ENCODE measurements at regions not wholly inside any gene's neighbourhood (a gene's known extent, or its start where the extent isn't known, plus 50 kb on each side); places are given as distances from the start of the nearest gene placed in this dataset.

DNA sequence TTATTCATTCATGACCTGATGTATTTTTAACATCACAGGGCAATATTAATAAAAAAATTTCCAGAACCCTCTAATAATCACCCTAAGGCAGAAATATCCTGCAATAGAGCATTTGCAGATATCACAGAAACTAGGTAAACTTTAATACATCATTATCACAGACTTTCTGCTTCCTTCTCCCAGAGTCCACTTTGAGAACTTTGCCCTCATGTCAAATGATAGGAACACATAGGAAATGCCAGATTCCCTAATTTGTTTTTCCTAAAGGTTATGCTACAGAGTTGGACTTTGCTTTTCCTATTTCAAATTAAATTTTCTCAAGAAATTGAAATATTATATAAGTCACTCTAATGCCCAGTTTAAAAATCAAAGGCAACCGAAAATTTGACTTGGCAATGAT, 352.8 kb upstream of the LRP1B start:
- TF ChIP-seq, protein P1, sequence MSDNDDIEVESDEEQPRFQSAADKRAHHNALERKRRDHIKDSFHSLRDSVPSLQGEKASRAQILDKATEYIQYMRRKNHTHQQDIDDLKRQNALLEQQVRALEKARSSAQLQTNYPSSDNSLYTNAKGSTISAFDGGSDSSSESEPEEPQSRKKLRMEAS (IDR thresholded peaks at IDR 0.05; ENCODE audit: low read depth) = no peak
- TF ChIP-seq, protein P2, sequence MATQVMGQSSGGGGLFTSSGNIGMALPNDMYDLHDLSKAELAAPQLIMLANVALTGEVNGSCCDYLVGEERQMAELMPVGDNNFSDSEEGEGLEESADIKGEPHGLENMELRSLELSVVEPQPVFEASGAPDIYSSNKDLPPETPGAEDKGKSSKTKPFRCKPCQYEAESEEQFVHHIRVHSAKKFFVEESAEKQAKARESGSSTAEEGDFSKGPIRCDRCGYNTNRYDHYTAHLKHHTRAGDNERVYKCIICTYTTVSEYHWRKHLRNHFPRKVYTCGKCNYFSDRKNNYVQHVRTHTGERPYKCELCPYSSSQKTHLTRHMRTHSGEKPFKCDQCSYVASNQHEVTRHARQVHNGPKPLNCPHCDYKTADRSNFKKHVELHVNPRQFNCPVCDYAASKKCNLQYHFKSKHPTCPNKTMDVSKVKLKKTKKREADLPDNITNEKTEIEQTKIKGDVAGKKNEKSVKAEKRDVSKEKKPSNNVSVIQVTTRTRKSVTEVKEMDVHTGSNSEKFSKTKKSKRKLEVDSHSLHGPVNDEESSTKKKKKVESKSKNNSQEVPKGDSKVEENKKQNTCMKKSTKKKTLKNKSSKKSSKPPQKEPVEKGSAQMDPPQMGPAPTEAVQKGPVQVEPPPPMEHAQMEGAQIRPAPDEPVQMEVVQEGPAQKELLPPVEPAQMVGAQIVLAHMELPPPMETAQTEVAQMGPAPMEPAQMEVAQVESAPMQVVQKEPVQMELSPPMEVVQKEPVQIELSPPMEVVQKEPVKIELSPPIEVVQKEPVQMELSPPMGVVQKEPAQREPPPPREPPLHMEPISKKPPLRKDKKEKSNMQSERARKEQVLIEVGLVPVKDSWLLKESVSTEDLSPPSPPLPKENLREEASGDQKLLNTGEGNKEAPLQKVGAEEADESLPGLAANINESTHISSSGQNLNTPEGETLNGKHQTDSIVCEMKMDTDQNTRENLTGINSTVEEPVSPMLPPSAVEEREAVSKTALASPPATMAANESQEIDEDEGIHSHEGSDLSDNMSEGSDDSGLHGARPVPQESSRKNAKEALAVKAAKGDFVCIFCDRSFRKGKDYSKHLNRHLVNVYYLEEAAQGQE (IDR thresholded peaks at IDR 0.05; ENCODE audit: low read depth, low read length) = no peak
- TF ChIP-seq CTCF (IDR thresholded peaks at IDR 0.05) = no peak
- TF ChIP-seq SIN3A (IDR thresholded peaks at IDR 0.05; ENCODE audit: borderline replicate concordance, low read depth, low read length) = no peak
- no peak for TF ChIP-seq FOXJ3 (CRISPR knock-in tag; IDR thresholded peaks at IDR 0.05)
- no peak for TF ChIP-seq TAF1 (IDR thresholded peaks at IDR 0.05; ENCODE audit: borderline replicate concordance, low read depth, low read length)
- TF ChIP-seq GABPA (IDR thresholded peaks at IDR 0.05; ENCODE audit: low read depth) = no peak
- TF ChIP-seq RFX5 (IDR thresholded peaks at IDR 0.05; ENCODE audit: low read length) = no peak
- no peak for TF ChIP-seq JUND (IDR thresholded peaks at IDR 0.05)
- TF ChIP-seq ELF1 (IDR thresholded peaks at IDR 0.05) = no peak
- TF ChIP-seq CHD2 (IDR thresholded peaks at IDR 0.05; ENCODE audit: low read length, partially characterized antibody) = no peak
- no peak for TF ChIP-seq FOXM1 (IDR thresholded peaks at IDR 0.05; ENCODE audit: low read depth)
